Vagina (tissue), 2 donors: ENCODE measurements at regions not wholly inside any gene's neighbourhood (a gene's known extent, or its start where the extent isn't known, plus 50 kb on each side); places are given as distances from the start of the nearest gene placed in this dataset.

ENCODE experiments used
- DNase-seq, 2 donors: peaks; one replicate each; pipeline ENCODE4 v3.0.0-alpha.2; 2017; ENCODE audit errors: extremely low spot score in 2 of 2
- H3K27ac ChIP-seq: fragments of 200-600 bp; sonication (generic); one replicate; pipeline ENCODE4 v1.5.1; 2019
- H3K27me3 ChIP-seq: fragments of 200-600 bp; sonication (generic); one replicate; pipeline ENCODE4 v1.5.1; 2019
- H3K36me3 ChIP-seq, 2 donors: fragments of 200-600 bp; sonication (generic); one replicate each; pipeline ENCODE4 v1.5.1; 2017 to 2019
- H3K4me1 ChIP-seq: fragments of 200-600 bp; sonication (generic); one replicate; pipeline ENCODE4 v1.5.1; 2019
- H3K4me3 ChIP-seq, 2 donors: fragments of 200-600 bp; sonication (generic); 1 replicate in 1 of 2; 2 replicates in 1 of 2; pipeline ENCODE4 v1.5.1; 2016 to 2019
- H3K9me3 ChIP-seq: fragments of 200-600 bp; sonication (generic); one replicate; pipeline ENCODE4 v1.5.1; 2019
- POLR2A ChIP-seq, 2 donors: fragments of 450-650 bp; IDR thresholded peaks; one replicate each; pipeline ENCODE4 v1.6.1; 2017; ENCODE audit warnings: antibody characterized with exemption in 2 of 2, mild to moderate bottlenecking in 2 of 2, moderate library complexity in 2 of 2
- POLR2AphosphoS5 ChIP-seq, 2 donors: sonication (generic); formaldehyde crosslinking; IDR thresholded peaks; one replicate each; pipeline ENCODE4 v1.9.0; 2017; ENCODE audit warnings: antibody characterized with exemption in 2 of 2, mild to moderate bottlenecking in 2 of 2, low read depth in 1 of 2; ENCODE audit not compliant: insufficient read depth in 1 of 2
- intact Hi-C: fragments of 100-400 bp; cut with DNase I; formaldehyde crosslinking; loops from one replicate; pipeline ENCODE4 v1.15.1; 2023
- TF ChIP-seq, protein P1 (sequence below), 3 experiments: fragments of 450-650 bp in 2 of 3; fragments of 200-600 bp in 1 of 3; sonication (generic) in 1 of 3; IDR thresholded peaks; one replicate each; pipeline ENCODE4 v1.5.1; 2017 to 2019; ENCODE audit warnings: antibody characterized with exemption in 3 of 3, mild to moderate bottlenecking in 2 of 3, moderate library complexity in 2 of 3

DNA sequence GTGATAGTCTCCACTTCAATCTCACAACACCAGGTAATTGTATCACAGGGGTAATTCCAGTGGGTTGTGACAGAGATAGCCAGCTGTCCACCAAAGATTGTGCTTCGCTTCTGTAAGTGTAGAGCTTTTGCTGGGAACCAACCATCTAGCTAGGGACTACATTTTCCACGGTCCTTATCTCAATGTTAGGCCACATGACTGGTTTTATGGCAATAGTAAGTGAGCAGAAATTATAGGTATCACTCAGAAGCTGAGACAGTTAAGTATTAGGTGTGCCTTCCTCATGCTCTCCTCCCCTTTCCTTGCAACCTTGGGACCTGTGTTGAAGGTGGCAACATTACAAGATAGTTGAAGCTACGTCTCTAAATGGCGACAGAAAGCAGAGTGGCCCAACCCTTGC, 108.8 kb upstream of the NALF2 start:
- Histone ChIP-seq H3K27ac (no peak overlapping the region), H3K36me3 (no peaks in the 10 kb centered on the region), H3K27me3 (no peaks in the 10 kb centered on the region), H3K9me3 (no peaks in the 10 kb centered on the region), H3K4me3 (no peak overlapping the region), H3K4me1 (no peaks in the 10 kb centered on the region)
- no peak for TF ChIP-seq POLR2A (IDR thresholded peaks at IDR 0.05)
- intact Hi-C loops = no loop called here
- DNase-seq = no peak

DNA sequence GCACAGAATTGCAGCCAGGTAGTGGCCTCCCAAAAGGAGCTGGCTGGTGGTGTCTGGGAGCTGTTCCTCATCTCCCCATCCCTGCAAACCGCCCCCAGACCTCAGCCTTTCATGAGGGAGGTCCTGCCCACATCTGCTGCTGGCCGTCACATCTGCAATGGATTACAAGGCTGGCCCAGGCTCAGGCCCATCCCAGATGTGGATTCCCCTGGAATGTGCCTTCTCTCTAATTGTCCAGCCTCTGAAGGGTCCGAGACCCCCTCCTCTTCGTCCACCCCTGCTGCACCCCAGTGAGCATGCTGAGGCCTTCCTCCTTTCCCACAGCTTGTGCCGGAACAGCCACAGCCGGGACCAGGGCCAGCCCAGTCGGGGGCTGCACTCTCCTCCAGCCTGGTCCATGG, 115.0 kb upstream of the NALF2 start:
- no peaks in the 10 kb centered on the region for H3K27me3 ChIP-seq
- DNase-seq = peak in 1 of 2 donors; percentile 82
- intact Hi-C loops = no loop called here

DNA sequence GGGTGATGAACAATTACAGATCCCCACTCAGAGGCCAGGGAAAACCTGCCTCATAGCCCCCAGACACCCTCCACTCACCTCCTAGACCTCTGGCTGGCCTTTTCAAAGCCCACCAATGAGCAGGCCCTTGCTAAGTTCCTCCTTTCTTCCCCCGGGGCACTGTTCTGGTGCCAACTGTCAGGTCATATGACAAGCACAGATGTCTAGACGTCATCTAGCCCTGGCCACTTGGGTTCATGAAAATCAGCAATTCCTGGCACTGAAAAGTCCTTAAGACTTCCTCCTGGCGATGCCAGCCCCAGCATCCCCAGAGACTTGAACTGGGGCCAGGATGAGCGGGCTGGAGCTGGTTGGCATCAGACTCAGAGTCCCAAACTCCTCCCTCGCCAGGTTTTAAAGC, 115.6 kb upstream of the NALF2 start:
- intact Hi-C loops = no loop called here
- Histone ChIP-seq H3K4me3 (no peak overlapping the region), H3K9me3 (no peaks in the 10 kb centered on the region), H3K36me3 (no peaks in the 10 kb centered on the region), H3K27me3 (no peaks in the 10 kb centered on the region), H3K27ac (no peak overlapping the region), H3K4me1 (no peaks in the 10 kb centered on the region)
- DNase-seq = peak; percentile 69 to 77
- TF ChIP-seq, protein P1, sequence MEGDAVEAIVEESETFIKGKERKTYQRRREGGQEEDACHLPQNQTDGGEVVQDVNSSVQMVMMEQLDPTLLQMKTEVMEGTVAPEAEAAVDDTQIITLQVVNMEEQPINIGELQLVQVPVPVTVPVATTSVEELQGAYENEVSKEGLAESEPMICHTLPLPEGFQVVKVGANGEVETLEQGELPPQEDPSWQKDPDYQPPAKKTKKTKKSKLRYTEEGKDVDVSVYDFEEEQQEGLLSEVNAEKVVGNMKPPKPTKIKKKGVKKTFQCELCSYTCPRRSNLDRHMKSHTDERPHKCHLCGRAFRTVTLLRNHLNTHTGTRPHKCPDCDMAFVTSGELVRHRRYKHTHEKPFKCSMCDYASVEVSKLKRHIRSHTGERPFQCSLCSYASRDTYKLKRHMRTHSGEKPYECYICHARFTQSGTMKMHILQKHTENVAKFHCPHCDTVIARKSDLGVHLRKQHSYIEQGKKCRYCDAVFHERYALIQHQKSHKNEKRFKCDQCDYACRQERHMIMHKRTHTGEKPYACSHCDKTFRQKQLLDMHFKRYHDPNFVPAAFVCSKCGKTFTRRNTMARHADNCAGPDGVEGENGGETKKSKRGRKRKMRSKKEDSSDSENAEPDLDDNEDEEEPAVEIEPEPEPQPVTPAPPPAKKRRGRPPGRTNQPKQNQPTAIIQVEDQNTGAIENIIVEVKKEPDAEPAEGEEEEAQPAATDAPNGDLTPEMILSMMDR (IDR thresholded peaks at IDR 0.05) = no peak
- no peak for TF ChIP-seq POLR2AphosphoS5 (IDR thresholded peaks at IDR 0.05; ENCODE audit: insufficient read depth in 1 of 2, low read depth in 1 of 2)
- no peak for TF ChIP-seq POLR2A (IDR thresholded peaks at IDR 0.05)

More for the DNA sequence above, 115.0 kb upstream of the NALF2 start:
- Histone ChIP-seq H3K4me3 (no peak overlapping the region), H3K36me3 (no peaks in the 10 kb centered on the region), H3K4me1 (no peaks in the 10 kb centered on the region), H3K27ac (no peak overlapping the region), H3K9me3 (no peaks in the 10 kb centered on the region)
- TF ChIP-seq POLR2A (IDR thresholded peaks at IDR 0.05) (no peak), POLR2AphosphoS5 (IDR thresholded peaks at IDR 0.05; ENCODE audit: insufficient read depth in 1 of 2, low read depth in 1 of 2) (no peak)
- TF ChIP-seq, protein P1 (IDR thresholded peaks at IDR 0.05) = no peak

DNA sequence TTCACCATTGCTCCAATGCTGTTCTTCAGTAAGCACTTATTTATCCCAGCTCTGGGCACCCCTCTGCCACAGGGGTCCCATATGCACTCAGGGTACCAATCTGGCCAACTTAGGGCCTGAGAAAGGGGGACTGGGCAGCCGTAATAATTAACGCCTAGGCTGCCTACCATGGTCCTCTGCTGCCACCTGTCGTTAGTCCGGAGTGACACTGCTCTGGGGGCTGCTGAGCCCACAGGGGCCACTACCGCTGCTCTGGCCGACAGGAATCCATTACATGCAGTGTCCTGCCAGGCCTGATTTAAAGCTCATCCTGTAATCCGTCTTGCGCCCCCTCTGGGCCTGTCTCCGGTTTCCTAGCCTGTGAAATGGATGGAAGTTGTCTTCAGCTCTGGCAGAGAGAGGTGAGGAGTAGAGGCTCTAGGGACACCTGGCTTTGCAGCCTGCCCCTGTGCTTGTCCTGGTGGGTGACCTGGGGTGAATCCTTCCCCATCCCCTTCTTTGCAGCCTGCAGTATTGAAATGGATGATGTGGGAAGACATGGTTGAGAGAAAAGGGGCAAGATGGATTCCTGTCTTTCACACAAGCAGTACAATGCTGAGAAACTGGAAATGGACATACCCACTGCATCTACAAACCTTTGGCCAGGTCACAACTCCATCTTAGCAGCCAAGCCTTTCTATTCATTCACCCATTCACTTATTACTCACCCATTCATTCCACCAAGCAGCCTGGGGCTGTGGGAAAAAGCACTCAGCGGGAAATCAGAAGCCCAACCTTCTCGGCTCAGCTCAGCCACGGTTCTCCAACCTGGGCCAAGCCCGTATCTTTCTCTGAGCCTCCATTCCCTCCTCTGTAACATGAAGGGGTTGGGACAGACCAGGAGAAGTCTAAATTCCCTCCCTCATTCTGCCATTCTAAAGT, 116.3 kb upstream of the NALF2 start:
- no peak for TF ChIP-seq POLR2AphosphoS5 (IDR thresholded peaks at IDR 0.05; ENCODE audit: insufficient read depth in 1 of 2, low read depth in 1 of 2)
- no peak for TF ChIP-seq POLR2A (IDR thresholded peaks at IDR 0.05)
- TF ChIP-seq, protein P1 (IDR thresholded peaks at IDR 0.05) = peak in 2 of 3 experiments; percentile 37 to 55
- H3K9me3 ChIP-seq = no peaks in the 10 kb centered on the region
- intact Hi-C loops = no loop called here
- H3K27me3 ChIP-seq = no peaks in the 10 kb centered on the region
- no peaks in the 10 kb centered on the region for H3K4me1 ChIP-seq
- no peak overlapping the region for H3K4me3 ChIP-seq
- no peaks in the 10 kb centered on the region for H3K36me3 ChIP-seq
- H3K27ac ChIP-seq = no peak overlapping the region
- DNase-seq = peak; percentile 64 to 93

DNA sequence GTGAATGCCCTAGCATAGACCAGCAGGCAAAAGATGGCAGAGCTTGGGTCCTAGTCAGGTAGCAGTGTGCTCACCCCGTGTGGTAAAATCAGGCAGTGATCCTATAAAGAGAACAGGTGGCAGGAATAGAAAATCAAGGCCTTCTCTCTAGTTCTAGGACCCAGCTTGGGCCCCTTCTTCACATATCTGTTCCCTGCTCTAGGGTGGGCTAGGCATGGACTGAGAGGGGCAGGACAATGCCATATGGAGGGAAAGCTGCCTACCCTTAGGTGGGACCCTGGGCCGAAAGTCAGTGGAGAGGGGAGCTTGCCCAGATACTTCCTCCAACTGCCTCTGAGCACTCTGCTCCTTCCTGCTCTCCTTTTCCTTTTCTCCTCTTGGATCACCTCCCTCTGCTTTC, 117.4 kb upstream of the NALF2 start:
- no peaks in the 10 kb centered on the region for H3K4me1 ChIP-seq
- DNase-seq = peak; percentile 37 to 61
- no peak overlapping the region for H3K27ac ChIP-seq
- TF ChIP-seq, protein P1 (IDR thresholded peaks at IDR 0.05) = no peak
- TF ChIP-seq POLR2A (IDR thresholded peaks at IDR 0.05) = no peak
- no peak for TF ChIP-seq POLR2AphosphoS5 (IDR thresholded peaks at IDR 0.05; ENCODE audit: insufficient read depth in 1 of 2, low read depth in 1 of 2)
- intact Hi-C loops = no loop called here
- no peaks in the 10 kb centered on the region for H3K36me3 ChIP-seq
- no peaks in the 10 kb centered on the region for H3K27me3 ChIP-seq
- H3K4me3 ChIP-seq = no peak overlapping the region
- no peaks in the 10 kb centered on the region for H3K9me3 ChIP-seq
